ENCODE measurements at regions not wholly inside any gene's neighbourhood (a gene's known extent, or its start where the extent isn't known, plus 50 kb on each side); places are given as distances from the start of the nearest gene placed in this dataset.

DNA sequence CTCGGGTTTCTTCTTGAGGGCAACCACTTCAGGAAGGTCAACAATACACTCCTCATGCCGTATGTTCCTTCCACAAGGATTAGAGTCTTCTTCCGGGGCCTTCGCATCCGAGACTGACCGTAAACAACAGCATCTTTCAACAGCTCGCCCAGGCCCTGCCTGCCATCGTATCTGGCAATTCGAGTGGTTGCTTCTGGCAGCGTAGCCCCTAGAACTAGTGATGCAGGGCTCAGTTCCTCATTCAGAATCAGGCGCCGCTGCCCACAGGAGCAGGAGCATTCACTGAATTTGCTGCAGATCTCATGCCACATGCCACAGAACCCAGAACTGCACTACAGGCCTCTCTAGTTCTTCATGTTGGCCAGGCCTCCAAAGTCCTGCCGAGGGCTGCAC is 59.0 kb upstream of the AFDN start:
- TF ChIP-seq, protein P1, sequence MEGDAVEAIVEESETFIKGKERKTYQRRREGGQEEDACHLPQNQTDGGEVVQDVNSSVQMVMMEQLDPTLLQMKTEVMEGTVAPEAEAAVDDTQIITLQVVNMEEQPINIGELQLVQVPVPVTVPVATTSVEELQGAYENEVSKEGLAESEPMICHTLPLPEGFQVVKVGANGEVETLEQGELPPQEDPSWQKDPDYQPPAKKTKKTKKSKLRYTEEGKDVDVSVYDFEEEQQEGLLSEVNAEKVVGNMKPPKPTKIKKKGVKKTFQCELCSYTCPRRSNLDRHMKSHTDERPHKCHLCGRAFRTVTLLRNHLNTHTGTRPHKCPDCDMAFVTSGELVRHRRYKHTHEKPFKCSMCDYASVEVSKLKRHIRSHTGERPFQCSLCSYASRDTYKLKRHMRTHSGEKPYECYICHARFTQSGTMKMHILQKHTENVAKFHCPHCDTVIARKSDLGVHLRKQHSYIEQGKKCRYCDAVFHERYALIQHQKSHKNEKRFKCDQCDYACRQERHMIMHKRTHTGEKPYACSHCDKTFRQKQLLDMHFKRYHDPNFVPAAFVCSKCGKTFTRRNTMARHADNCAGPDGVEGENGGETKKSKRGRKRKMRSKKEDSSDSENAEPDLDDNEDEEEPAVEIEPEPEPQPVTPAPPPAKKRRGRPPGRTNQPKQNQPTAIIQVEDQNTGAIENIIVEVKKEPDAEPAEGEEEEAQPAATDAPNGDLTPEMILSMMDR (IDR thresholded peaks at IDR 0.05; ENCODE audit: insufficient read depth, low read length, poor library complexity, severe bottlenecking): no peak
- TF ChIP-seq EZH2phosphoT487 (conservative IDR thresholded peaks at IDR 0.05; ENCODE audit: low read length): no peak
